Choroid plexus epithelial cell (primary cell): ENCODE measurements at regions not wholly inside any gene's neighbourhood (a gene's known extent, or its start where the extent isn't known, plus 50 kb on each side); places are given as distances from the start of the nearest gene placed in this dataset.

Source experiments
- DNase-seq: peaks from one replicate; pipeline ENCODE4 v3.0.0-alpha.2; 2010; ENCODE audit warnings: low read depth
- H3K4me3 ChIP-seq: 2 replicates; pipeline ENCODE4 v1.5.1; 2011; ENCODE audit warnings: low read depth, mild to moderate bottlenecking, control low read depth, low read length, moderate library complexity
- CTCF ChIP-seq: conservative IDR thresholded peaks from 2 replicates; pipeline ENCODE4 v1.5.1; 2011; ENCODE audit warnings: low read depth, mild to moderate bottlenecking, control low read depth, inconsistent platforms, low read length, moderate library complexity

GRCh38 chr9:87813119-87813463 is 69.6 kb upstream of the SPATA31E1 start:
- TF ChIP-seq CTCF, result no peak
- H3K4me3 ChIP-seq, result no peak overlapping the region
- DNase-seq, result no peak

- DNase-seq, result peak; percentile 70
- TF ChIP-seq CTCF, result no peak
- no peak overlapping the region for H3K4me3 ChIP-seq
Observed at GRCh38 chr9:87816036-87816435, 66.6 kb upstream of the SPATA31E1 start.

- TF ChIP-seq CTCF, result no peak
- DNase-seq, result no peak
- H3K4me3 ChIP-seq, result no peak overlapping the region
Observed at GRCh38 chr9:87818308-87818707, 64.4 kb upstream of the SPATA31E1 start.

GRCh38 chr9:87824216-87824875 is 58.3 kb upstream of the SPATA31E1 start:
- H3K4me3 ChIP-seq, result no peak overlapping the region
- TF ChIP-seq CTCF, result no peak
- no peak for DNase-seq

- no peak overlapping the region for H3K4me3 ChIP-seq
- no peak for DNase-seq
- no peak for TF ChIP-seq CTCF
Observed at GRCh38 chr9:87824886-87825285, 57.8 kb upstream of the SPATA31E1 start.

- no peak for TF ChIP-seq CTCF
- no peak for DNase-seq
- H3K4me3 ChIP-seq, result no peak overlapping the region
Observed at GRCh38 chr9:87826331-87826730, 56.3 kb upstream of the SPATA31E1 start.

GRCh38 chr9:87827341-87827740 is 55.3 kb upstream of the SPATA31E1 start:
- H3K4me3 ChIP-seq, result no peak overlapping the region
- TF ChIP-seq CTCF, result no peak

More at GRCh38 chr9:87827341-87827740, 55.3 kb upstream of the SPATA31E1 start:
- no peak for DNase-seq
